Activated T-helper 17 cell treated with anti-CD3 and anti-CD28 coated beads, Interleukin-2, amount 50 U/mL, for 72 hours (primary cell): ENCODE measurements at regions not wholly inside any gene's neighbourhood (a gene's known extent, or its start where the extent isn't known, plus 50 kb on each side); places are given as distances from the start of the nearest gene placed in this dataset.

Experiments
- ATAC-seq: fragments of 150-1000 bp; cut with Tn5 transposase; replicated peaks from 2 replicates; pipeline ENCODE4 v1.10.0; 2021; ENCODE audit warnings: mild to moderate bottlenecking, moderate library complexity
- H3K27ac Mint-ChIP-seq: one replicate; pipeline ENCODE4 v1.8.0; 2022; ENCODE audit warnings: mixed read lengths
- H3K27me3 Mint-ChIP-seq: one replicate; pipeline ENCODE4 v1.8.0; 2022; ENCODE audit warnings: mixed read lengths
- H3K36me3 Mint-ChIP-seq: one replicate; pipeline ENCODE4 v1.8.0; 2022; ENCODE audit warnings: low read depth, mild to moderate bottlenecking, mixed read lengths
- H3K4me1 Mint-ChIP-seq: one replicate; pipeline ENCODE4 v1.8.0; 2022; ENCODE audit warnings: mixed read lengths
- H3K4me3 Mint-ChIP-seq: one replicate; pipeline ENCODE4 v1.8.0; 2022; ENCODE audit warnings: mild to moderate bottlenecking, mixed read lengths
- H3K9me3 Mint-ChIP-seq: one replicate; pipeline ENCODE4 v1.8.0; 2022; ENCODE audit warnings: mixed read lengths

GRCh38 chr2:189287363-189287762 is 107.8 kb upstream of the COL5A2 start:
- Mint-ChIP-seq H3K9me3 (peaks cover 3% of the 10 kb centered on the region), H3K4me3 (no peak overlapping the region), H3K4me1 (peaks cover 5% of the 10 kb centered on the region), H3K27ac (no peak overlapping the region), H3K27me3 (no peaks in the 10 kb centered on the region), H3K36me3 (no peaks in the 10 kb centered on the region)
- ATAC-seq: no peak

- H3K9me3 Mint-ChIP-seq: peaks cover 3% of the 10 kb centered on the region
Measured at GRCh38 chr2:189287982-189288521, 108.5 kb upstream of the COL5A2 start.

GRCh38 chr2:189291460-189291859 is 111.9 kb upstream of the COL5A2 start:
- peak; percentile 46 for ATAC-seq
- peaks cover under 1% of the 10 kb centered on the region for H3K4me1 Mint-ChIP-seq
- H3K27ac Mint-ChIP-seq: peak overlapping the region; percentile 44
- H3K36me3 Mint-ChIP-seq: no peaks in the 10 kb centered on the region
- no peaks in the 10 kb centered on the region for H3K27me3 Mint-ChIP-seq
- peaks cover 3% of the 10 kb centered on the region for H3K9me3 Mint-ChIP-seq
- H3K4me3 Mint-ChIP-seq: no peak overlapping the region

More at GRCh38 chr2:189287982-189288521, 108.5 kb upstream of the COL5A2 start:
- Mint-ChIP-seq H3K4me1 (peaks cover 5% of the 10 kb centered on the region), H3K36me3 (no peaks in the 10 kb centered on the region), H3K27ac (peak overlapping the region; percentile 28), H3K27me3 (no peaks in the 10 kb centered on the region), H3K4me3 (no peak overlapping the region)
- ATAC-seq: peak; percentile 75

- Mint-ChIP-seq H3K27ac (no peak overlapping the region), H3K4me1 (peaks cover 7% of the 10 kb centered on the region), H3K36me3 (no peaks in the 10 kb centered on the region), H3K4me3 (no peak overlapping the region), H3K27me3 (no peaks in the 10 kb centered on the region), H3K9me3 (peaks cover 3% of the 10 kb centered on the region)
- no peak for ATAC-seq
Measured at GRCh38 chr2:189293164-189293563, 113.6 kb upstream of the COL5A2 start.

- ATAC-seq: no peak
- Mint-ChIP-seq H3K27me3 (no peaks in the 10 kb centered on the region), H3K36me3 (no peaks in the 10 kb centered on the region), H3K27ac (peak overlapping the region; percentile 16), H3K4me1 (peaks cover 17% of the 10 kb centered on the region), H3K9me3 (peaks cover 3% of the 10 kb centered on the region), H3K4me3 (no peak overlapping the region)
Measured at GRCh38 chr2:189297446-189297845, 117.9 kb upstream of the COL5A2 start.

GRCh38 chr2:189298038-189298437 is 118.5 kb upstream of the COL5A2 start:
- no peaks in the 10 kb centered on the region for H3K36me3 Mint-ChIP-seq
- H3K4me3 Mint-ChIP-seq: peak overlapping the region; percentile 19
- H3K4me1 Mint-ChIP-seq: peaks cover 22% of the 10 kb centered on the region
- H3K27me3 Mint-ChIP-seq: no peaks in the 10 kb centered on the region
- peaks cover 3% of the 10 kb centered on the region for H3K9me3 Mint-ChIP-seq
- no peak for ATAC-seq
- H3K27ac Mint-ChIP-seq: peak overlapping the region; percentile 16

GRCh38 chr2:189298481-189298880 is 118.9 kb upstream of the COL5A2 start:
- Mint-ChIP-seq H3K4me1 (peaks cover 26% of the 10 kb centered on the region), H3K9me3 (peaks cover 3% of the 10 kb centered on the region), H3K27ac (peak overlapping the region; percentile 16), H3K4me3 (peak overlapping the region; percentile 19), H3K27me3 (no peaks in the 10 kb centered on the region), H3K36me3 (no peaks in the 10 kb centered on the region)
- no peak for ATAC-seq

GRCh38 chr2:189299974-189300373 is 120.4 kb upstream of the COL5A2 start:
- Mint-ChIP-seq H3K4me1 (peaks cover 36% of the 10 kb centered on the region), H3K9me3 (peaks cover 3% of the 10 kb centered on the region), H3K4me3 (peak overlapping the region; percentile 20), H3K27ac (peak overlapping the region; percentile 61), H3K36me3 (no peaks in the 10 kb centered on the region), H3K27me3 (no peaks in the 10 kb centered on the region)
- no peak for ATAC-seq

- H3K27me3 Mint-ChIP-seq: no peaks in the 10 kb centered on the region
- ATAC-seq: peak; percentile 54
- H3K9me3 Mint-ChIP-seq: peaks cover 3% of the 10 kb centered on the region
- peak overlapping the region; percentile 20 for H3K4me3 Mint-ChIP-seq
- H3K36me3 Mint-ChIP-seq: no peaks in the 10 kb centered on the region
- peak overlapping the region; percentile 61 for H3K27ac Mint-ChIP-seq
- H3K4me1 Mint-ChIP-seq: peaks cover 36% of the 10 kb centered on the region
Measured at GRCh38 chr2:189300916-189301315, 121.4 kb upstream of the COL5A2 start.

GRCh38 chr2:189302274-189302948 is 122.8 kb upstream of the COL5A2 start:
- H3K4me3 Mint-ChIP-seq: peak overlapping the region; percentile 67
- ATAC-seq: peak; percentile 78
- H3K27ac Mint-ChIP-seq: peak overlapping the region; percentile 75
- H3K36me3 Mint-ChIP-seq: no peaks in the 10 kb centered on the region
- H3K27me3 Mint-ChIP-seq: no peaks in the 10 kb centered on the region
- peaks cover 36% of the 10 kb centered on the region for H3K4me1 Mint-ChIP-seq
- H3K9me3 Mint-ChIP-seq: peaks cover 3% of the 10 kb centered on the region

GRCh38 chr2:189304360-189304759 is 124.8 kb upstream of the COL5A2 start:
- Mint-ChIP-seq H3K4me3 (peak overlapping the region; percentile 67), H3K9me3 (no peaks in the 10 kb centered on the region), H3K36me3 (no peaks in the 10 kb centered on the region), H3K4me1 (peaks cover 23% of the 10 kb centered on the region), H3K27me3 (no peaks in the 10 kb centered on the region), H3K27ac (peak overlapping the region; percentile 74)
- peak; percentile 83 for ATAC-seq

- Mint-ChIP-seq H3K9me3 (no peaks in the 10 kb centered on the region), H3K27ac (no peak overlapping the region), H3K4me1 (peaks cover 23% of the 10 kb centered on the region), H3K36me3 (no peaks in the 10 kb centered on the region), H3K4me3 (no peak overlapping the region), H3K27me3 (no peaks in the 10 kb centered on the region)
- peak; percentile 30 for ATAC-seq
Measured at GRCh38 chr2:189305291-189305943, 125.9 kb upstream of the COL5A2 start.

GRCh38 chr2:189306525-189306924 is 127.0 kb upstream of the COL5A2 start:
- no peaks in the 10 kb centered on the region for H3K9me3 Mint-ChIP-seq
- no peak for ATAC-seq
- no peak overlapping the region for H3K27ac Mint-ChIP-seq
- H3K27me3 Mint-ChIP-seq: no peaks in the 10 kb centered on the region
- H3K4me3 Mint-ChIP-seq: no peak overlapping the region
- no peaks in the 10 kb centered on the region for H3K36me3 Mint-ChIP-seq
- peaks cover 23% of the 10 kb centered on the region for H3K4me1 Mint-ChIP-seq

GRCh38 chr2:189308056-189308790 is 128.7 kb upstream of the COL5A2 start:
- H3K36me3 Mint-ChIP-seq: no peaks in the 10 kb centered on the region
- peaks cover 21% of the 10 kb centered on the region for H3K4me1 Mint-ChIP-seq
- H3K27me3 Mint-ChIP-seq: no peaks in the 10 kb centered on the region
- H3K9me3 Mint-ChIP-seq: no peaks in the 10 kb centered on the region
- no peak overlapping the region for H3K27ac Mint-ChIP-seq
- H3K4me3 Mint-ChIP-seq: no peak overlapping the region
- no peak for ATAC-seq
